ENCODE measurements at regions not wholly inside any gene's neighbourhood (a gene's known extent, or its start where the extent isn't known, plus 50 kb on each side); places are given as distances from the start of the nearest gene placed in this dataset.

- TF ChIP-seq SNAI2 (CRISPR knock-in tag; IDR thresholded peaks at IDR 0.05) (no peak), ZFP3 (CRISPR knock-in tag; IDR thresholded peaks at IDR 0.05) (no peak), BACH2 (CRISPR knock-in tag; IDR thresholded peaks at IDR 0.05; ENCODE audit: borderline replicate concordance) (no peak), POU6F1 (CRISPR knock-in tag; IDR thresholded peaks at IDR 0.05; ENCODE audit: borderline replicate concordance, low read depth) (no peak), OSR1 (CRISPR knock-in tag; IDR thresholded peaks at IDR 0.05) (no peak), ZNF70 (CRISPR knock-in tag; IDR thresholded peaks at IDR 0.05) (no peak), ZFP30 (CRISPR knock-in tag; IDR thresholded peaks at IDR 0.05) (no peak), ZC3H10 (CRISPR knock-in tag; IDR thresholded peaks at IDR 0.05) (no peak), TOX (CRISPR knock-in tag; IDR thresholded peaks at IDR 0.05; ENCODE audit: borderline replicate concordance) (no peak), ARNTL (CRISPR knock-in tag; IDR thresholded peaks at IDR 0.05; ENCODE audit: borderline replicate concordance, low read depth) (no peak), ESRRG (CRISPR knock-in tag; IDR thresholded peaks at IDR 0.05) (no peak), RARB (CRISPR knock-in tag; IDR thresholded peaks at IDR 0.05) (no peak)
- TF ChIP-seq, protein P1, sequence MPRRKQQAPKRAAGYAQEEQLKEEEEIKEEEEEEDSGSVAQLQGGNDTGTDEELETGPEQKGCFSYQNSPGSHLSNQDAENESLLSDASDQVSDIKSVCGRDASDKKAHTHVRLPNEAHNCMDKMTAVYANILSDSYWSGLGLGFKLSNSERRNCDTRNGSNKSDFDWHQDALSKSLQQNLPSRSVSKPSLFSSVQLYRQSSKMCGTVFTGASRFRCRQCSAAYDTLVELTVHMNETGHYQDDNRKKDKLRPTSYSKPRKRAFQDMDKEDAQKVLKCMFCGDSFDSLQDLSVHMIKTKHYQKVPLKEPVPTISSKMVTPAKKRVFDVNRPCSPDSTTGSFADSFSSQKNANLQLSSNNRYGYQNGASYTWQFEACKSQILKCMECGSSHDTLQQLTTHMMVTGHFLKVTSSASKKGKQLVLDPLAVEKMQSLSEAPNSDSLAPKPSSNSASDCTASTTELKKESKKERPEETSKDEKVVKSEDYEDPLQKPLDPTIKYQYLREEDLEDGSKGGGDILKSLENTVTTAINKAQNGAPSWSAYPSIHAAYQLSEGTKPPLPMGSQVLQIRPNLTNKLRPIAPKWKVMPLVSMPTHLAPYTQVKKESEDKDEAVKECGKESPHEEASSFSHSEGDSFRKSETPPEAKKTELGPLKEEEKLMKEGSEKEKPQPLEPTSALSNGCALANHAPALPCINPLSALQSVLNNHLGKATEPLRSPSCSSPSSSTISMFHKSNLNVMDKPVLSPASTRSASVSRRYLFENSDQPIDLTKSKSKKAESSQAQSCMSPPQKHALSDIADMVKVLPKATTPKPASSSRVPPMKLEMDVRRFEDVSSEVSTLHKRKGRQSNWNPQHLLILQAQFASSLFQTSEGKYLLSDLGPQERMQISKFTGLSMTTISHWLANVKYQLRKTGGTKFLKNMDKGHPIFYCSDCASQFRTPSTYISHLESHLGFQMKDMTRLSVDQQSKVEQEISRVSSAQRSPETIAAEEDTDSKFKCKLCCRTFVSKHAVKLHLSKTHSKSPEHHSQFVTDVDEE (CRISPR knock-in tag; IDR thresholded peaks at IDR 0.05) = no peak
Measured at GRCh38 chr20:11794525-11794924, 123.2 kb upstream of the BTBD3 start.
